Aorta (tissue), 5 donors: ENCODE measurements at regions not wholly inside any gene's neighbourhood (a gene's known extent, or its start where the extent isn't known, plus 50 kb on each side); places are given as distances from the start of the nearest gene placed in this dataset.

Experiments
- ATAC-seq: fragments of 200-7000 bp; cut with Tn5 transposase; one replicate; pipeline ENCODE4 v1.9.1; 2022; ENCODE audit warnings: moderate library complexity; ENCODE audit not compliant: low FRiP score
- DNase-seq, 2 donors: peaks; one replicate each; pipeline ENCODE4 v3.0.0-alpha.2; 2020
- H3K27ac ChIP-seq, 2 donors: one replicate each; pipeline ENCODE4 v1.5.1; 2013; ENCODE audit warnings: low read length in 2 of 2, mild to moderate bottlenecking in 2 of 2, moderate library complexity in 2 of 2, control low read depth in 1 of 2, inconsistent platforms in 1 of 2, low read depth in 1 of 2
- H3K27me3 ChIP-seq, 2 donors: one replicate each; pipeline ENCODE4 v1.6.1; 2013; ENCODE audit warnings: control low read depth in 1 of 2, low read length in 1 of 2, mild to moderate bottlenecking in 1 of 2, moderate library complexity in 1 of 2; ENCODE audit not compliant: insufficient read depth in 2 of 2, control insufficient read depth in 1 of 2
- H3K36me3 ChIP-seq, 2 donors: one replicate each; pipeline ENCODE4 v1.6.1; 2013; ENCODE audit warnings: control low read depth in 1 of 2, low read length in 1 of 2, mild to moderate bottlenecking in 1 of 2; ENCODE audit not compliant: insufficient read depth in 2 of 2, control insufficient read depth in 1 of 2
- H3K4me1 ChIP-seq, 2 donors: one replicate each; pipeline ENCODE4 v1.6.1; 2013; ENCODE audit warnings: low read length in 2 of 2, control low read depth in 1 of 2, mild to moderate bottlenecking in 1 of 2, moderate library complexity in 1 of 2; ENCODE audit not compliant: insufficient read depth in 2 of 2, control insufficient read depth in 1 of 2
- H3K4me3 ChIP-seq, 2 donors: one replicate each; pipeline ENCODE4 v1.5.1; 2013; ENCODE audit warnings: low read length in 2 of 2, control low read depth in 1 of 2, mild to moderate bottlenecking in 1 of 2
- H3K9me3 ChIP-seq: one replicate; pipeline ENCODE4 v1.6.1; 2013; ENCODE audit warnings: mild to moderate bottlenecking, low read length; ENCODE audit not compliant: control insufficient read depth
- WGBS, 2 donors: extraction: QIAGEN DNeasy Blood & Tissue Kit; methylation state at CpG; one replicate each; pipeline ENCODE4 v1.1.7; 2013; 5-methylcytosine and 5-hydroxymethylcytosine counted together
- intact Hi-C, 2 donors: fragments of 100-400 bp; cut with DNase I; formaldehyde crosslinking; loops; one replicate each; pipeline versions ENCODE4 v1.14.2 to v1.15.0; 2022
- donor health status: healthy with polysubstance abuse.
- donor health status: Bipolar disorder and iron deficiency.
- donor health status: DM: no; HTN: no; CAD: no.
- donor health status: DM: no; HTN: no; CAD: no.
- donor health status: DM: yes; HTN: yes; CAD: no.

DNA sequence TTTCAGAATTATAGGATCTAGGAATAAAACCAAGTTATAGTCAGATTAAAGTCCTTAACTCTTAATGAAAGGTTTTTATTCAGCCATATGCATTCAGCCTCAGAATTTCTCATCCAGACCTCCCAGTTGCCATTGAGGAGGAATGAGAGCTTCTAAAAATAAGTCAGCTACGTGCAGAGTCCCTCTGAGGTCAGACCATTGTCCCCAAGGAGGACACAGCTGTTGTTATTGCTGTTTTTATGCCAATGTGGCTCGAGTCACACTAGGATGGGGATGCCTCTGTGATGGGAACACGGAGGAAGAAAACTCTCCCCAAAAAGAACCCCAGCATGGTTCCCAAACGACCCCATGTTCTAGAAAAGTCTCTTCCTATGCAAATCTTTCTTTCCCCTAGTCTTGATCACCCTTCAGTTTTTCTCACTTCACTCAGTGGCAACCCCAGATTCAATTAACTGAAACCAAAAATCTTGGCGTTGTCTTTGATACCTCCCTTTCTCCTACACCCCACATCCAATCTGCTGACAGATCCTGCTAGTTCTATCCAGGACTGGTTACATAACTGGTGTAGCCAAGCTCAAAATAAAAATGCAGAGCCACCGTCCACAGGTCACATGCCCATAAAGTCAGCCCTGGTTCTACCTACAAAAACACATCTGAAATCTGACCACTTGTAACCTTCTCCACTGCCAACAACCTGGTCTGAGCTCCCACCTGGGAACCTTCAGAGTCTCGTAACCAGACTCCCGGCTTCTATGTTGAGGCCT is 138.2 kb upstream of the ERCC4 start:
- no peak overlapping the region for H3K4me3 ChIP-seq
- ATAC-seq, result no peak
- intact Hi-C loops, result no loop called here

DNA sequence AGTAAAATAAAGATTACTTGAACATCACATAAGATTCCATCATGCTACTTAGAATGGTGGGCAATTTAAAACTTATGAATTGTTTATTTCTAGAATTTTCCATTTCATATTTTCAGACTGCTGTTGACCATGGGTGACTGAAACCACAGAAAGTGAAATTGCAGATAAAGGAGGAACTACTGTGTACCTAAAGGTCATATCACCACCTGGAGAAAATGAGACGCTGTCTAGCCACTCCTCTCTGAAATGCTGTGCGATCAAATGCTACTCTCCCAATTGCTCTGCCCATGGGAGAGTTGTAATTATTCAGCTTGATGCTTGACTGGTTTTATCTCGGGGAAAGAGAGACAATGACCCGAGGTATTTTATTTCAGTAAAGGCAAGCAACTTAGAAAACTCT is 128.9 kb upstream of the ERCC4 start:
- intact Hi-C loops, result loop anchor here in 1 of 2 donors (10.0 kb wide), 1 partner anchor 156 kb away; no protein-coding TSS in a partner anchor
- Histone ChIP-seq H3K4me3 (no peak overlapping the region), H3K9me3 (peaks cover 1% of the 10 kb centered on the region), H3K27me3 (no peaks in the 10 kb centered on the region), H3K4me1 (peaks cover 3 to 10% of the 10 kb centered on the region in 2 donors), H3K27ac (no peak overlapping the region), H3K36me3 (no peaks in the 10 kb centered on the region)
- 91 to 93% methylated on average over 4 of the region's 4 CpGs for WGBS, 2 donors
- DNase-seq, result no peak
- ATAC-seq, result no peak

More for the DNA sequence above, 138.2 kb upstream of the ERCC4 start:
- Histone ChIP-seq H3K36me3 (no peaks in the 10 kb centered on the region), H3K27me3 (no peaks in the 10 kb centered on the region), H3K27ac (no peak overlapping the region), H3K9me3 (no peaks in the 10 kb centered on the region), H3K4me1 (peaks cover 0 to 4% of the 10 kb centered on the region in 2 donors)
- WGBS, 2 donors, result 51 to 55% methylated on average over 8 of the region's 8 CpGs
- no peak for DNase-seq

DNA sequence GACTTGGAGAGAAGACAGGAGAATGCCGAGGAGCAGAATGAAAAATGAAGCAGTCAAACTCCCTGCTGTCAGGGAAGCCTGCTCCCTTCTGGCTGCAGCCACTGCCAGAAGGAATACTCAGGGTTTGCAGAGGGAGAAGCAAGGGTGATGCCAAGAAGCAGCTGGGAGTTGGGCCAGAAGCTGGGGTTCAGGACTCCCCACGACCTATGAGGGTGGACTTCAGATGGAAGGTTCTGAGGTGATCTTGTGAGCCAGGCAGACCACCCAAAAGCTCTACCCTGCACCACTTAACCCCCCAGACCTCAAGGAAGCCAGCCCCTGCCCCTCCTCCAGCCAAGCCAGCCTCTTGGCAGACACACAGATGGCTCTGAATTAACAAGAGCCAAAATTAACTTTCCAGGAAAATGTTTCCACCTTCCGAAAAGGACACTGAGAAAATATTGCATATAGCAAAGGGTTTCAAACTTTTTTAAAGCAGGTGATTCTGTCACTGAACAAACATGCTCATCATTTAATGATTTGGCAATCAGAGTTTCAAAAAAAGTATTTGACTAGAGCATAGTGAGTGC is 126.0 kb upstream of the ERCC4 start:
- DNase-seq (peak; percentile 68 to 74), ATAC-seq (peak; percentile 66)
- Histone ChIP-seq H3K4me3 (no peak overlapping the region), H3K27ac (peak overlapping the region in 1 of 2 donors; percentile 9), H3K4me1 (peaks cover 3 to 10% of the 10 kb centered on the region in 2 donors), H3K27me3 (no peaks in the 10 kb centered on the region), H3K9me3 (no peaks in the 10 kb centered on the region), H3K36me3 (no peaks in the 10 kb centered on the region)
- 3 to 5% methylated on average over 3 of the region's 3 CpGs for WGBS, 2 donors
- intact Hi-C loops, result loop anchor here in 1 of 2 donors (2.0 to 10.0 kb wide), 2 partner anchors 63 to 159 kb away; no protein-coding TSS in a partner anchor

DNA sequence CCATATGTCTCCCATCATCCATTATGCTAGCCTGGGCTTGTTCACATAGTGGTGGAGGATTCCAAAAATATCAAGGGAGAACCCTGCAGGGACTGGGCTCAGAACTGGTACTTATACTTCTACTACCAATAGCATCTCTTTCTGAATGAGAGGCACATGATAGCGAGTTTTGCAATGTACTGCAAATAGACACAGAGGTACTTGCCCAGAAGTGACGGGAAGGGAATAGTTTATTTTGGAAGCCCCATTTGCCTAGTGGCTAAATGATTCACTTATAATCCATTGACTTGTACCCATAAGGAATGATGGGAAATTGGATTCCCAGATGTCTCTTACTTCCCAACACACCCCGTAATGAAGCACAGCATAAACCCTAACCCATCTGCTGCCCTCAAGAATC is 124.8 kb upstream of the ERCC4 start:
- 1 to 6% methylated on average over 3 of the region's 3 CpGs for WGBS, 2 donors
- no peaks in the 10 kb centered on the region for H3K9me3 ChIP-seq

DNA sequence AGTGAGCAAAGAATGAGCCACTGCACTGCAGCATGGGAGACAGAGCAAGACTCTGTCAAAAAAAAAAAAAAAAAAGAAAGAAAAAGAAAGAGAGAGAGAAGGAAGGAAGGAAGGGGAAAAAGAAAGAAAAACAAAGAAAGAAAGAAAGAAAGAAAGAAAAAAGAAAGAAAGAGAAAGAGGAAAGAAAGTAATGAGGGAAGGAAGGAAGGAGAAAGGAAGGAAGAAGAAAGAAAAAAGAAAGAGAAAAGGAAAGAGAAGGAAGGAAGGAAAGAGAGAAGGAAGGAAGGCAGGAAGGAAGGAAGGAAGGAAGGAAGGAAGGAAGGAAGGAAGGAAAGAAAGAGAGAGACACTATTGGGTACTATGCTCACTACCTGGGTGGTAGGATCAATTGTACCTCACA is 122.2 kb upstream of the ERCC4 start:
- ATAC-seq, result no peak
- no peaks in the 10 kb centered on the region for H3K27me3 ChIP-seq
- H3K4me1 ChIP-seq, result peaks cover 3 to 10% of the 10 kb centered on the region in 2 donors
- H3K27ac ChIP-seq, result no peak overlapping the region
- no peaks in the 10 kb centered on the region for H3K36me3 ChIP-seq
- no peak overlapping the region for H3K4me3 ChIP-seq
- DNase-seq, result no peak
- intact Hi-C loops, result loop anchor here in 1 of 2 donors (10.0 kb wide), 1 partner anchor 163 kb away; no protein-coding TSS in a partner anchor
- H3K9me3 ChIP-seq, result no peaks in the 10 kb centered on the region

More for the DNA sequence above, 124.8 kb upstream of the ERCC4 start:
- no peak overlapping the region for H3K4me3 ChIP-seq
- DNase-seq (no peak), ATAC-seq (peak; percentile 64)
- H3K27me3 ChIP-seq, result no peaks in the 10 kb centered on the region
- no peaks in the 10 kb centered on the region for H3K36me3 ChIP-seq
- intact Hi-C loops, result loop anchor here in 1 of 2 donors (2.0 to 10.0 kb wide), 2 partner anchors 62 to 160 kb away; no protein-coding TSS in a partner anchor
- H3K27ac ChIP-seq, result peak overlapping the region; percentile 58 to 87
- peaks cover 3 to 10% of the 10 kb centered on the region in 2 donors for H3K4me1 ChIP-seq

DNA sequence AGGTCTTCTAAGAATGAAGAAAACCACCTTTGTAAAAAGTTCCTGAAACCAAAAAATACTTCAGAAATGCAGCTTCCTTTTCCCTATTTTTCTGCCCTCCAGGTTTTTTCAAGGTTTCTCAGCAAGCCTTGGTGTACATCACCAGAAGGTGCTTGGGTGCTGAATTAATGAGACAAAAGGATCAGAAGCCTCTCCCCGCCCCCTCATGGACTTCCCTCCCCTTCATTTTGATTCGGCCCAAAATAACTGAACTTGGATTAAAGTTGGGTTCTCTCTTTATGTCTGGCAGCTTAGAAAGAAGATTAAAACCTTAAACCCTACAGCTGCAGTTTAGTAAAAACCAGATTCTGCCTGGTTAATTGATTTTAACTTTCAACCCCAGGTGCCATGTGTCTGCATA is 121.7 kb upstream of the ERCC4 start:
- DNase-seq, result no peak
- no peak for ATAC-seq
- Histone ChIP-seq H3K4me3 (no peak overlapping the region), H3K36me3 (no peaks in the 10 kb centered on the region), H3K9me3 (no peaks in the 10 kb centered on the region), H3K27me3 (no peaks in the 10 kb centered on the region), H3K27ac (no peak overlapping the region), H3K4me1 (peaks cover 3 to 10% of the 10 kb centered on the region in 2 donors)
- intact Hi-C loops, result loop anchor here in 1 of 2 donors (10.0 kb wide), 1 partner anchor 163 kb away; no protein-coding TSS in a partner anchor
- WGBS, 2 donors, result 34 to 36% methylated on average over 2 of the region's 2 CpGs

DNA sequence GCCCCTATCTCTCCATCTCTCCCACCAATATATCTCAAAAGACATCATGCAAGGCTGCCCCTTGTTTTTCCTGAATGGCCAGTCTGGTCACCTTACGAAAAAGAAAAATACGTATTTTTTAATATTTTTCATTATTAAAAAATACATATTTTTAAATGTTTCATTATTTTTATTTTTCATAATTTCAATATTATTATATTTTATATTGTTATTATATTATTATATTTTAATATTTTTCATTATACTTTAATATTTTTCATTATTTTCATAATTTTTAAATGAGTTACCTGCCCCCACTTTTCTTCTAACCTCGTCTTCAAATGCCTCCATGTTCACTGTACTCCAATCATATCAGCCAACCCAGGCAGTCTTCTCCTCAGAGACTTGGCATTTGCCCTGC is 116.0 kb upstream of the ERCC4 start:
- no peak for DNase-seq
- H3K27me3 ChIP-seq, result no peaks in the 10 kb centered on the region
- no peaks in the 10 kb centered on the region for H3K36me3 ChIP-seq
- WGBS, 2 donors, result 91 to 93% methylated on average over 3 of the region's 3 CpGs
- no peaks in the 10 kb centered on the region for H3K9me3 ChIP-seq
- no peak for ATAC-seq
- intact Hi-C loops, result no loop called here
- H3K4me1 ChIP-seq, result peaks cover 0 to 2% of the 10 kb centered on the region in 2 donors
- H3K4me3 ChIP-seq, result no peak overlapping the region
- no peak overlapping the region for H3K27ac ChIP-seq

DNA sequence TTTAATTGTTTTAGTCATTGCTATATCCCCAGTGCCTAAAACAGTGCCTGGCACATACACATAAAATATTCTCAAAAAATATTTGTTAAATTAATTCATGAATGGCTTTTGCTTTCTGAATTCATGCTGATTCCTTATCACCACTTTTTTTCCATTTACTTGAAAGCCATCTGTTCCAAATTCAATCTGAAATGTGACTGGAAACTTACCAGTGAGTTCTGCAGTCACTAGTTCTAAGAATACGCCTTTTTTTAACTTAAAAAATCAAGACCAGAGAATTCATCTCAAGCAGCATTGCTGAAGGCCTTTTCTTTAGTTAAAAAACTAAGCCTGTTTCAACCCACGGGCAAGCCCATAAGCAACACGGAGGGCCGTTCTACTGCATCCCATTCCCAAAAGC is 114.0 kb upstream of the ERCC4 start:
- DNase-seq, result no peak
- Histone ChIP-seq H3K27me3 (no peaks in the 10 kb centered on the region), H3K36me3 (no peaks in the 10 kb centered on the region), H3K4me3 (no peak overlapping the region), H3K27ac (no peak overlapping the region), H3K4me1 (peaks cover 0 to 2% of the 10 kb centered on the region in 2 donors), H3K9me3 (no peaks in the 10 kb centered on the region)
- WGBS, 2 donors, result 53 to 57% methylated on average over 4 of the region's 4 CpGs
- ATAC-seq, result no peak
- intact Hi-C loops, result no loop called here

DNA sequence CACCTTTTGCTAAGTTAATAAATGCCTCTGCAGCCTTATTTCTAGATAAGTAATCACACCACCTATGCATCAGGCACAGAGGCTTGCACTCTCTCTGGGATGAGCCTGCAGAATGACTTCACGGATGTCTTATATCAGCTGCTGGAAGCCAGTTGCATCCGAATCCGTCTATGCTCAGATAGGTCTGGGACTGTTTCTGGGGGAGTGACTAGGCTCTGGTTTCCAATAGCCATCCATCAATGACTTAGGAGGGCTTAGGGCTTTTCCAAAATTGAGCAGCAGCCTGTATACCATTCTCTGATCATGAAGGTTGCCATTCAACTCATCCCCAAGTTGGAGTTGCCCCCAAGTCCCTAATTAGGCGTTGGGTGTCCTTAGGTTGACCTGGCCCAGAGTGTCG is 113.3 kb upstream of the ERCC4 start:
- 94 to 95% methylated on average over 5 of the region's 5 CpGs for WGBS, 2 donors
- Histone ChIP-seq H3K27me3 (no peaks in the 10 kb centered on the region), H3K9me3 (no peaks in the 10 kb centered on the region), H3K4me3 (no peak overlapping the region), H3K27ac (no peak overlapping the region), H3K4me1 (peaks cover 0 to 2% of the 10 kb centered on the region in 2 donors), H3K36me3 (no peaks in the 10 kb centered on the region)
- no peak for ATAC-seq
- intact Hi-C loops, result no loop called here
- DNase-seq, result no peak
